GM12892 (cell line): ENCODE measurements at regions not wholly inside any gene's neighbourhood (a gene's known extent, or its start where the extent isn't known, plus 50 kb on each side); places are given as distances from the start of the nearest gene placed in this dataset.

Source experiments
- DNase-seq: peaks from one replicate; pipeline ENCODE4 v3.0.0; 2011; ENCODE audit not compliant: insufficient read length
- FAIRE-seq: peaks from 2 replicates; lab custom pipeline; 2011; peaks lifted over from hg19 to GRCh38; lab: Jason Lieb, UNC
- POLR2A ChIP-seq: IDR thresholded peaks from 2 replicates; pipeline ENCODE4 v1.6.1; 2011; ENCODE audit warnings: low read depth, low read length, control low read depth
- POLR2AphosphoS5 ChIP-seq: IDR thresholded peaks from 2 replicates; pipeline ENCODE4 v1.6.1; 2011; ENCODE audit warnings: low read depth, low read length, control low read depth
- TAF1 ChIP-seq: IDR thresholded peaks from 2 replicates; pipeline ENCODE4 v1.6.1; 2011; ENCODE audit warnings: low read depth, mild to moderate bottlenecking, control low read depth, low read length, borderline replicate concordance

- TF ChIP-seq TAF1 = no peak
- FAIRE-seq (no peak), DNase-seq (no peak)
Measured at GRCh38 chr11:104306862-104307474, 143.0 kb upstream of the PDGFD start.

- TF ChIP-seq POLR2A (no peak), TAF1 (no peak), POLR2AphosphoS5 (no peak)
Measured at GRCh38 chr11:104301776-104302175, 137.8 kb upstream of the PDGFD start.

GRCh38 chr11:104291646-104292045 is 127.7 kb upstream of the PDGFD start:
- TF ChIP-seq POLR2A = no peak
- TF ChIP-seq POLR2AphosphoS5 = no peak
- no peak for TF ChIP-seq TAF1
- FAIRE-seq = no peak
- DNase-seq = no peak

More at GRCh38 chr11:104301776-104302175, 137.8 kb upstream of the PDGFD start:
- no peak for DNase-seq
- FAIRE-seq = no peak

- no peak for FAIRE-seq
- no peak for DNase-seq
- TF ChIP-seq TAF1 (no peak), POLR2A (no peak), POLR2AphosphoS5 (no peak)
Measured at GRCh38 chr11:104286129-104286528, 122.2 kb upstream of the PDGFD start.

- no peak for FAIRE-seq
- DNase-seq = no peak
- TF ChIP-seq POLR2A (no peak), POLR2AphosphoS5 (no peak), TAF1 (no peak)
Measured at GRCh38 chr11:104279587-104279986, 115.6 kb upstream of the PDGFD start.

- TF ChIP-seq POLR2AphosphoS5 (no peak), TAF1 (no peak), POLR2A (no peak)
- DNase-seq (no peak), FAIRE-seq (no peak)
Measured at GRCh38 chr11:104275992-104276391, 112.0 kb upstream of the PDGFD start.

- no peak for FAIRE-seq
- DNase-seq = no peak
- TF ChIP-seq TAF1 (no peak), POLR2AphosphoS5 (no peak), POLR2A (no peak)
Measured at GRCh38 chr11:104260456-104260855, 96.5 kb upstream of the PDGFD start.

- DNase-seq (no peak), FAIRE-seq (no peak)
- TF ChIP-seq TAF1 (no peak), POLR2A (no peak), POLR2AphosphoS5 (no peak)
Measured at GRCh38 chr11:104259121-104259610, 95.2 kb upstream of the PDGFD start.

GRCh38 chr11:104256525-104256924 is 92.6 kb upstream of the PDGFD start:
- FAIRE-seq (no peak), DNase-seq (no peak)
- TF ChIP-seq TAF1 = no peak
- TF ChIP-seq POLR2A = no peak

- FAIRE-seq = peak; percentile 64
- no peak for DNase-seq
- TF ChIP-seq POLR2A (no peak), POLR2AphosphoS5 (no peak)
Measured at GRCh38 chr11:104254347-104254746, 90.4 kb upstream of the PDGFD start.

GRCh38 chr11:104246590-104246989 is 82.6 kb upstream of the PDGFD start:
- TF ChIP-seq POLR2AphosphoS5 (no peak), POLR2A (no peak)
- FAIRE-seq (no peak), DNase-seq (no peak)

GRCh38 chr11:104238916-104239315 is 75.0 kb upstream of the PDGFD start:
- no peak for DNase-seq
- no peak for FAIRE-seq
- TF ChIP-seq POLR2A = no peak
- TF ChIP-seq TAF1 = no peak
- TF ChIP-seq POLR2AphosphoS5 = no peak

GRCh38 chr11:104225047-104225446 is 61.1 kb upstream of the PDGFD start:
- FAIRE-seq (no peak), DNase-seq (no peak)
- TF ChIP-seq POLR2A = no peak
- no peak for TF ChIP-seq POLR2AphosphoS5
- TF ChIP-seq TAF1 = no peak
